ENCODE measurements at regions not wholly inside any gene's neighbourhood (a gene's known extent, or its start where the extent isn't known, plus 50 kb on each side); places are given as distances from the start of the nearest gene placed in this dataset.

GRCh38 chr2:42850016-42850805 lies 57.8 kb upstream of the HAAO start:
- no peak overlapping the region for H3K27ac ChIP-seq
- TF ChIP-seq, protein P1, sequence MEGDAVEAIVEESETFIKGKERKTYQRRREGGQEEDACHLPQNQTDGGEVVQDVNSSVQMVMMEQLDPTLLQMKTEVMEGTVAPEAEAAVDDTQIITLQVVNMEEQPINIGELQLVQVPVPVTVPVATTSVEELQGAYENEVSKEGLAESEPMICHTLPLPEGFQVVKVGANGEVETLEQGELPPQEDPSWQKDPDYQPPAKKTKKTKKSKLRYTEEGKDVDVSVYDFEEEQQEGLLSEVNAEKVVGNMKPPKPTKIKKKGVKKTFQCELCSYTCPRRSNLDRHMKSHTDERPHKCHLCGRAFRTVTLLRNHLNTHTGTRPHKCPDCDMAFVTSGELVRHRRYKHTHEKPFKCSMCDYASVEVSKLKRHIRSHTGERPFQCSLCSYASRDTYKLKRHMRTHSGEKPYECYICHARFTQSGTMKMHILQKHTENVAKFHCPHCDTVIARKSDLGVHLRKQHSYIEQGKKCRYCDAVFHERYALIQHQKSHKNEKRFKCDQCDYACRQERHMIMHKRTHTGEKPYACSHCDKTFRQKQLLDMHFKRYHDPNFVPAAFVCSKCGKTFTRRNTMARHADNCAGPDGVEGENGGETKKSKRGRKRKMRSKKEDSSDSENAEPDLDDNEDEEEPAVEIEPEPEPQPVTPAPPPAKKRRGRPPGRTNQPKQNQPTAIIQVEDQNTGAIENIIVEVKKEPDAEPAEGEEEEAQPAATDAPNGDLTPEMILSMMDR (conservative IDR thresholded peaks at IDR 0.05) = no peak

- H3K27ac ChIP-seq = no peak overlapping the region
- TF ChIP-seq, protein P1 (conservative IDR thresholded peaks at IDR 0.05) = no peak
Measured at GRCh38 chr2:42849311-42849710, 56.9 kb upstream of the HAAO start.

DNA sequence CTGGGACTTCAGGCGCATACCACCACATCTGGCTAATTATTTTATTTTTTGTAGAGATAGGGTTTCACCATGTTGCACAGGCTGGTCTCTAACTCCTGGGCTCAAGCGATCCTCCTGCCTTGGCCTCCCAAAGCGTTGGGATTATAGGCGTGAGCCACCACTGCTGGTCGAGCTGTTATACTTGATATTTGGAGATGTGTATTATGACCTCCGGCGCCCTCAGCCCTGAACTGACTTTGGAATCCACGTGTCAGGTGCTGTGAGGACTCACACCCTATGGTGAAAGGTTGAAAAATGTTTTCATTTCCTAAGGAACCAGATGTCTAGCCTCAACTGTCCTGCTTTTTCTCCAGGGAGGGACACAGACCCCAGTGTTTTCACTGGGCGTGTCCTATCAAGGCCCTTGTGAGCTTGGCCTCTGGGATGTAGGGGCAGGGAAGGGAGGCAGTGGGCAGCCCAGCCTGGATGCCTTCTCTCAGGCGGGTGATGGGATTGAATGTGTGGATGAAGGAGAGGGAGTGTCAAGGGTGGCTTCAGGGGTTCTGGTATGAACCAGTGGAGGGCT lies 56.4 kb upstream of the HAAO start:
- H3K27ac ChIP-seq = no peak overlapping the region
- TF ChIP-seq, protein P1 (conservative IDR thresholded peaks at IDR 0.05) = no peak

- TF ChIP-seq, protein P1 (conservative IDR thresholded peaks at IDR 0.05) = no peak
- no peak overlapping the region for H3K27ac ChIP-seq
Measured at GRCh38 chr2:42848265-42848664, 55.9 kb upstream of the HAAO start.

- H3K27ac ChIP-seq = no peak overlapping the region
- TF ChIP-seq, protein P1 (conservative IDR thresholded peaks at IDR 0.05) = no peak
Measured at GRCh38 chr2:42847596-42848151, 55.3 kb upstream of the HAAO start.

GRCh38 chr2:42846932-42847595 lies 54.7 kb upstream of the HAAO start:
- TF ChIP-seq, protein P1 (conservative IDR thresholded peaks at IDR 0.05) = no peak
- no peak overlapping the region for H3K27ac ChIP-seq

GRCh38 chr2:42846026-42846425 lies 53.6 kb upstream of the HAAO start:
- TF ChIP-seq, protein P1 (conservative IDR thresholded peaks at IDR 0.05) = no peak
- H3K27ac ChIP-seq = peak overlapping the region; percentile 65; the same call in 1 of the 2 replicates

All from VCaP (cell line).